Left forelimb (tissue), 1 donor: ENCODE measurements at regions not wholly inside any gene's neighbourhood (a gene's known extent, or its start where the extent isn't known, plus 50 kb on each side); places are given as distances from the start of the nearest gene placed in this dataset.

Experiments used
- DNase-seq: peaks from one replicate; pipeline ENCODE4 v3.0.0-alpha.2; 2018; ENCODE audit warnings: low spot score

DNA sequence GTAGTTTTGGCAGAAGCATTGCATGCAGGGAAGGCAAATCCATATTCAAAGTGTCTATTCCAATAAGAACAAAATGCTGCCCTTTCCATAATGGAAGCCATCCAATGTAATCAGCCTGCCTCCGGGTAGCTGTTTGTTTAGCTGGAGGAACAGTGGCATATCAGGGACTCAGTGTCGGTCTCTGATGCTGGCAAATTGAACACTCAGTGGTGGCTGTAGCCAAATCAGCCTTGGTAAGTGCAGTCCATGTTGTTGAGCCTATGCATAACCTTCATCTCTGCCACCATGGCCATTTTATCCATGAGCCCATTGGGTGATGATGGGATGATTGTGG, 147.8 kb upstream of the MAX start:
- no peak for DNase-seq

DNA sequence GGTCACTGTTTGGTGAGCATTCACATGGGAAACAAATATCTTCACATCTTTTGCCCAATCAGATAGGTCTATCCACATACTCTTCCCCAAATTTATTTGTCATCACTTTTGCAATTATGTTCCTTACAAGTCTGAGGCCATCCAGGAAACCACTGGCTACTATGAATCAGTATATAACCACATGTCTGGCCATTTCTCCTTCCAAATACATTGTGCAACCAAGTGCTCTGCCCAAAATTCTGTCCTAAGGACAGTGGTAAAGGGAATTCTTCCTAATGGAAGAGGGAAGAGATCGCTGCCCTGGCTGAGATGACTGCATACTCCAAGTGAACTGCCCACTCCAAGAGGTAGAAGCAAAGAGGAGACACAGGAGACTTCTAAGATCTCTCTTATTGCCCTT, 148.9 kb upstream of the MAX start:
- no peak for DNase-seq

DNA sequence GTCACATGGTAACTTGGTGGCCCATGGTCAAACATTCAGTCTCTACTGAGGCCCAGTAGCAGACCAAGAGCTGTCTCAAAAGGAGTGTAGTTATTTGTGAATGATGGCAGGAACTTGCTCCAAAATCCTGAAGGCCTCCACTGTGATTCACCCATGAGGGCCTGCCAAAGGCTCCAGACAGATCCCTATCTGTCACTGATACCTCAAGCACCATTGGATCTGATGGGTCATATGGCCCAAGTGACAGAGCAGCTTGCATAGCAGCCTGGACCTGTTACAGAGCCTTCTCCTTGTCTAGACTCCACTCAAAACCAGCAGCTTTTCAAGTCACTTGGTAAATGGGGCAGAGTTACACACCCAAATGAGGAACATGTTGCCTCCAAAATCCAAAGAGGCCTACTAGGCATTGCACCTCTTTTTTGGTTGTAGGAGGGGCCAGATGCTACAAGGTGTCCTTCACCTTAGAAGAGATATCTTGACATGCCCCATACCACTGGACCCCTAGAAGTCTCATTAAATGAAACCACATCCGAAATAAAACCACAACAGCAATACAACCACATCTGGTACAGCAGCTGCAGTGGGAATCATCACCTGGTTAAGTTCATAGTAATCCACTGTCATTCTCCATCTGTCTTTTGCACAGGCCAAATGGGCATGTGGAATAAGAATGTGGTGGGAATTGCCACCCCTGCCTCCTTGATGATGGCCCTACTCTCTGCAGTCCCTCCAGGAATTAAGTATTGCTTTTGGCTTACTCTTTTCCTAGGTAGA, 150.4 kb upstream of the MAX start:
- no peak for DNase-seq

- no peak for DNase-seq
Measured at GRCh38 chr14:65255029-65255545, 152.8 kb upstream of the MAX start.

GRCh38 chr14:65255583-65256461, 153.5 kb upstream of the MAX start:
- no peak for DNase-seq

GRCh38 chr14:65256714-65257113, 154.4 kb upstream of the MAX start:
- DNase-seq = no peak

DNA sequence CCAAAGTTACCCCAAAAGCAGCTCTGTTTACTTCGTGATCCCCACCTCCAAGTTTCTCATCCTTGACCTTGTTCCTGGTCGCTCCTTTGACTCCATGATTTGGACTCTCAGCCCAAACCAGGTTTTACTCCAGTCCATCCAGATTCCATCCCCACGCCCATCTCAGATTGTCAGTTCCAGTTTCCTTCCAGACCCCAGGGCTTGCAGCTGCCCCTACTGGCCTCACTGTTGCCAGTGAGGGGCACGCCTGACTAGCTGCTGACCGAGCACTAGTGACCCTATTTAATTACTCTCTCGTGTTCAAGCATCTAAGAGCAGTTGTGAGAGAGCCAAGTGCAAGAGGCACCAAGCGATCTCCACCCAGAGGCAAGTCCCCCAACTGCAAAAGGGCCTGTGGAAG, 155.1 kb upstream of the FUT8 start:
- no peak for DNase-seq

DNA sequence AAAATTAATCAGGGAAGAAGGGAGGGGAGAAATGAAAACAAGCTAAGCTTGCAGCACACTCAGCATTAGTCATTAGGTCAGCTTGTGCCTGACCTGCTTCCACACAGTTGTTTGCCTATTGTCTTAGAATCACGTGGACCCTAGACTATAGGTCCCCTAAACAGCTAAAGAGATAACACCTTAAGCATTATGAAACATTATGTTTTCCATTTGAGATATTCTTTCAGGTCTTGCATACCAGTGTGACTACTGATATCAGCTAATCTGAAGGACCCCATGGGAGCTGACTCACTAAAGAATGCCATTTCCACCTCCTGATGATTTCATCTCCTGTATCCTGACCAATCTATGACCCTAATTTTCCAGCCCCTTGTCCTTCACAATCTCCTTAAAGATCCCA, 154.1 kb upstream of the FUT8 start:
- DNase-seq = no peak

GRCh38 chr14:65259000-65259399, 153.5 kb upstream of the FUT8 start:
- DNase-seq = no peak

GRCh38 chr14:65260786-65261185, 151.7 kb upstream of the FUT8 start:
- DNase-seq = no peak

- DNase-seq = no peak
Measured at GRCh38 chr14:65261425-65261920, 151.1 kb upstream of the FUT8 start.

DNA sequence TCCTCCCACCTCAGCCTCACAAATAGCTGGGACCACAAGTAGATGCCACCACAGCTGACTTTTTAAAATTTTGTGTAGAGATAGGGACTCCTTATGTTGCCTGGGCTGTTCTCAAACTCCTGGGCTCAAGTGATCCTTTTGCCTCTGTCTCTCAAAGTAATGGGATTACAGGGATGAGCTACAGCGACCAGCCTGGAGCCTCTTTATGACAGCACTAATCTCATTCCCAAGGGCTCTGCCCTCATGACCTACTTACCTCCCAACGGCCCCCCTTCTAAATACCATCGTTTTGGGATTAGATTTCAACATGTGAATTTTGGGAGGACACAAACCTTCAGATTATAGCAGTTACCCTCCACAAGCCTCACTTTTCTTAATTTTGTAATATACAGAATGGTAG, 150.6 kb upstream of the FUT8 start:
- DNase-seq = no peak

DNA sequence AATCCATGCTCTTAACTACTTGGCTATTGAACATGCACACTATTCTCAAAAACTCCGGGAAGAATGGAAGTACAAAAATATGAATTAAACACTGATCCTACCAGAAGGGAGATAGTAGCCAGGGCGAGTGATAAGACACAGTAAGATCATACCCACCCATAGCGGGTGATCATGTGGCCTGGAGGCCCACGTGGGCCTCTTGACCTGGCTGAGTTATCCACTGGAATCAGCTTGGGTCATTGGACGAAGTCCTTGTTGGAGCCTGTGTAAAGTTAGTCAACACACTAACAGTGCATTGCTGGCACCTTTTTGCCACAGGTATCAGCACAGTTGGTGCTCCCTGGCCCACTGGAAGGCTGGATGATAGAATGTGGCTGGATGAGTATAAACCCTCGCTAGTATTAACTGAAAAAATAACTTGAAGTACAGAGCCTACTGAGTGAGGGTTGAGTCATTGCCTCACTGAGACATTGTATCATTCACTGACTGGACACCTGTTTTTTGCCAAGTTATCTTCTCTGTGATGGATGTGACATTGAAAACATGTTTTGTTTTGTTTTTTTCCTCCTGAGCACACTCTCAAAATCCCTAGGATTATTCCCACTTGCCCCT, 149.2 kb upstream of the FUT8 start:
- DNase-seq = no peak

DNA sequence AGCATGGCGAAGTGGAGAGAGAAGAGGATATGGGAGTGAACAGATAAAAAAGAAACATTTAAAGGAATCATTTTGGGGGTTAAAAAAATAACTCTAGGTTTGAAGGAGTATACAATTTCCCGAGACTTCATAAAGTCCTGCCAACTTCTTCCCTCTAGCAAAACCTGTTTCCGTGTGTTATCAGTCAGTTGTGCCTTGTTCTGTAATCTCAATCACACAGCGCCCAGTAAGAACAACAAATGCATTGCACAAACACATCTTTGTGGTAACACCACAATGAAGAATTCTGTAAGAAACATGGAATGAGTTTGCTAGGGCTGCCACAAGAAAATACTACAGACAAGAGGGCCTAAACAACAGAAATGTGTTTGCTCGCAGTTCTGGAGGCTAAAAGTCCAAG, 144.7 kb upstream of the FUT8 start:
- no peak for DNase-seq

DNA sequence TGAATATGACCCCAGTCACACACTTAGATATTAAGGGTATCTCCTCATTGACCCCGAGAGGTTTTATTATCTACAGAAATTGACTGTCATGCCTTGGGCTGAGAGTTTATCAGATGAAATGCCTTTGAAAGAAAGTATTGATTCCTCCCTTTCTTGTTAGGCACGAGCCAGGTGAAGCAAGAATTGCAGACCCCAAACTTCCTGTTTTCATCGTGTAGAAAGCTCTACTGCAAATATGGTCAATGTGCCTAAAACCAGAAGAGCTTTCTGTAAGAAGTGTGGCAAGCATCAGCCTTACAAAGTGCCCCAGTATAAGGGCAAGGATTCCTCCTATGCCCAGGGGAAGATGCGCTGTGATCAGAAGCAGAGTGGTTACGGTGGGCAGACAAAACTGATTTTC, 143.9 kb upstream of the FUT8 start:
- DNase-seq = no peak

DNA sequence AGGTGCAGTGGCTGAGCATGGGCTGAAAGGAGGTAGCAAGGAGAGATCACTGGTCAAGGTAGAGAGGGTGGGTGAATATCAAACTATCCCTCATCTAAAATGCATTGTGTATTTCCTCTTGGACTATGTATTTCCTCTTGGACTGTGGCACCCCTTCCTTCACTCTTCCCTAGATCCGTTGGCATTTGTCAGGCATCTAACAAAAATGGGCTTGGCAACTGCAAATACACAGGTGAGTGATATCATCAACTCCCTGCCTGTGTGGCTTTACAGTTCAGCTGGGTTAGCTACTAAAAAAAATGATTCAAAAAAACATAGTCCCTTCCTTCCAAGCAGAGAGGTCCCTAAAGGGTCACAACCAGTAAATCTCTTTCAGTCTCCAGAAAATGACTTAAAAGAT, 142.8 kb upstream of the FUT8 start:
- no peak for DNase-seq

DNA sequence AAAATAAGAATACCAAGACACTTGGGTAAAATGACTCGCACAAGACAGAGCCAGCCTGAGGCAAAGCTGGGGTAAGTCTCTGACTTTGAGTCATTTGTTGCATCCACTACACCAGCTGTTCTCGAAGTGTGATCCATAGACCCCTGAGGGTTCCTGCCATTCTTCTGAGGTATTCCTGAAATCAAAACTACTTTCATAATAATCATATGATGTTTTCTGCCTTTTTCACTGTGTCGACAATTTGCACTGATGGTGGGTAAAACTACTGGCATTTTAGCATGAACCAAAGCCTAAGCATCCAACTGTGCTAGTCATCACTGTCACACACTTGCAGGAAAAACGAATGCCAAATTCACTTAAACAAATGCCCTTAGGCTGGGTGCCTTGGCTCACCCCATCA, 135.5 kb upstream of the FUT8 start:
- DNase-seq = no peak

DNA sequence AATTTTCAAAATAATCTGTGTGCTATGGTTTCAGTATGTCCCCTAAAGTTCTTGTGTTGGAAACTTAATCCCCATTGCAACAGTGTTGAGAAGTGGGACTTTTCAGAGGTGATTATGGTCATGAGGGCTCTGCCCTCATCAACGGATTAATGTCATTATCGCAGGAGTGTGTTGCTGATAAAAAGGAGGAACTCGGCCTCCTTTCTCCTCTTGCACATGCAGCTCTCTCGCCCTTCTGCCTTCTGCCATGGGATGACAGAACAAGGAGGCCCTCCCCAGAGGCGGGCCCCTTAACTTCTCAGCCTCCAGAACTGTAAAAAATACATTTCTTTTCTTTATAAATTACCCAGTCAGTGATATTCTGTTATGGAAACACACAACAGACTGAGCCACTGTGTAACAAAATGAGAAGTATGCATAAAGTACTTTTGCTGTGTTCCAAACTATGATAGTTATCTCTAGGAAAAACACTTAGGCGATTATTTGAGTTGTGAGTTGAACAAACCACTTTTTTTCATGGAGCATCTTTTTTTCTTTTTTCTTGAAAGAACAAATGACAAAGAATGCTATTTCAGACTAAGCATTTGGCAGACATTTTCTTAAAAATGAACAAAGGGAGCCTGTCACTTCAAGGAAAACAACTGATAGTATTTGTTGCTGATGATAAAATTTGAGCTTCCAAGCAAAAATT, 134.8 kb upstream of the FUT8 start:
- no peak for DNase-seq

GRCh38 chr14:65278589-65278988, 133.9 kb upstream of the FUT8 start:
- no peak for DNase-seq

DNA sequence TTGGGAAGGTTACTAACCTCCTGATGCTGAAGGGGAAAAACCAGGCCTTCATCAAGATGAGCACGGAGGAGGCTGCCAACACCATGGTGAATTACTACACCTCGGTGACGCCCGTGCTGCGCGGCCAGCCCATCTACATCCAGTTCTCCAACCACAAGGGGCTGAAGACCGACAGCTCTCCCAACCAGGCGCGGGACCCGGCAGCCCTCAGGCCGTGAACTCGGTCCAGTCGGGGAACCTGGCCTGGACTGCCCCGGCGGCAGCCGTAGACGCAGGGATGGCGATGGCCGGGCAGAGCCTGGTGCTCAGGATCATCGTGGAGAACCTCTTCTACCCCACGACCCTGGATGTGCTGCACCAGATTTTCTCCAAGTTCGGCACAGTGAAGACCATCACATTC, 133.0 kb upstream of the FUT8 start:
- DNase-seq = no peak

DNA sequence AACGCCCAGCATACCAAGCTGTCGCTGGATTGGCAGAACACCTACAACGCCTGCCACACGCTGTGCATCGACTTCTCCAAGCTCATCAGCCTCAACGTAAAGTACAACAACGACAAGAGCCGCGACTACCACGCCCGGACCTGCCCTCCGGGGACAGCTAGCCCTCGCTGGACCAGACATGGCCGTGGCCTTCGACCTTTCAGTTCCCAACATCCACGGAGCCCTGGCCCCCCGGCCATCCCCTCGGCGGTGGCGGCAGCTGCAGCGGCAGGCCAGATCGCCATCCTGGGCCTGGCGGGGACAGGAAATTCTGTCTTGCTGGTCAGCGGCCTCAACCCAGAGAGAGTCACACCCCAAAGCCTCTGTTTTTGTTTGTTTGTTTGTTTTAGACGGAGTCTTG, 132.6 kb upstream of the FUT8 start:
- no peak for DNase-seq

- DNase-seq = no peak
Measured at GRCh38 chr14:65280653-65281052, 131.9 kb upstream of the FUT8 start.
